Inflammatory macrophage treated with lipopolysaccharide for 1 hour (primary cell): ENCODE measurements at regions not wholly inside any gene's neighbourhood (a gene's known extent, or its start where the extent isn't known, plus 50 kb on each side); places are given as distances from the start of the nearest gene placed in this dataset.

ENCODE experiments used
- DNase-seq, 2 donors: peaks; one replicate each; pipeline ENCODE4 v3.0.0-alpha.2; 2020 to 2022

DNA sequence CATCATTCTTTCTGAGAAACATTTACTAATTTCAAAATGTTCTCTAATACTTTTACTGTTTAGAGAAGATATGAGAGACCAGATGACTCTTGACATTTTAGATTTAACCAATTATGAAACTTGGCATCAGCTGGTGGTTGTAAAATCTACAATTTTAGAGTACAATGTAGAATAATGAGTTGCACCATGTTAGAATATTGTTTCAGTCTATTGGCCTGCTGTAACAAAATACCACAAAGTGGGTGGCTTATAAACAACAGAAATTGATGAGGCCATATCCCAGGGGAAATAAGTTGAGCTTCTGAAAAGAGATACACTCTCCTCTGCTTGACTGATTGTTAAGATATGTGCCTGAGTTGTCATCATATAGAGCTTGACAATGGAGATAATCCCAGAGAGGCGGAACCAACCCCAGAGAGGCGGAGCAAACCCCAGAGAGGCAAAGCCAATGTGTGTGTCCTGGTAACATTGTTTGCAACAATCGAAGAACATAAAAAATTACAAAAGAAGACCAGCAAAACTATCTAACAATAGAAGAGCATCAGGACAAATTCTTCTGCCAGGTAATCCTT is 373.0 kb upstream of the SLITRK1 start:
- no peak for DNase-seq

- DNase-seq: no peak
These were observed 367.2 kb upstream of the SLITRK1 start for GRCh38 chr13:84249463-84249862.

DNA sequence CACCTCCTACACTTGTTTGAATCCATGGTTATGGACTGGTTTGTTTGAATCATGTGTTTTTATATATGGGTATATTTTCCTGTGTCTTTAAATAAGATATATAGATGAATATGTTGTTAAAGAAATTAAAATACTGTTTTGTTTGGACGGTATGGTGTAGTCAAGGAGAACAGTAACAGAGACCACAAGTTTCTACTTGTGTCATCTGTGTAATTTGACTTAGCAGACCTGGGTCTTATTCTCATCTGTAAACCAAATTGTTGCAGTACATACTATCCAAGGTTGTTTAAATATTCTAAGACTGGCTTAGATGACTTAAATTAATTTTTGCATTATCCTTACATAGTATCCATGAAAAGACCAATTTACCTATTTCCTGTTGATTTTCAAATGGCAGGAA is 361.1 kb upstream of the SLITRK1 start:
- DNase-seq: no peak

- DNase-seq: no peak
These were observed 356.8 kb upstream of the SLITRK1 start for GRCh38 chr13:84239032-84239431.

- no peak for DNase-seq
These were observed 356.1 kb upstream of the SLITRK1 start for GRCh38 chr13:84238381-84238780.

GRCh38 chr13:84237143-84237542 is 354.9 kb upstream of the SLITRK1 start:
- DNase-seq: no peak

DNA sequence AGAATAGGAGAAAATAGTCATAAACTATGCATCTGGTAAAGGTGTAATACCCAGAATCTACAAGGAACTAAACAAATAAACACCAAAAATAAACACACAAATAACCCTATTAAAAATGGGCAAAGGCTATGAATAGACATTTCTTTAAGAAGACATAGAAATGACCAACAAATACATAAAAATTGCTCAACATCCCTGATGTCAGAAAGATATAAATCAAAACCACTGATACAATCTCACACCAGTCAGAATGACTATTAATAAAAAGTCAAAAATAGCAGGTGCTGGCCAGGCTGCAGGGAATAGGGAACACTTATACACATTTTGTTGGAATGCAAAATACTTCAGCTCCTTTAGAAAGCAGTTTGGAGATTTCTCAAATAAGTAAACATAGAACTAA is 352.1 kb upstream of the SLITRK1 start:
- DNase-seq: no peak

DNA sequence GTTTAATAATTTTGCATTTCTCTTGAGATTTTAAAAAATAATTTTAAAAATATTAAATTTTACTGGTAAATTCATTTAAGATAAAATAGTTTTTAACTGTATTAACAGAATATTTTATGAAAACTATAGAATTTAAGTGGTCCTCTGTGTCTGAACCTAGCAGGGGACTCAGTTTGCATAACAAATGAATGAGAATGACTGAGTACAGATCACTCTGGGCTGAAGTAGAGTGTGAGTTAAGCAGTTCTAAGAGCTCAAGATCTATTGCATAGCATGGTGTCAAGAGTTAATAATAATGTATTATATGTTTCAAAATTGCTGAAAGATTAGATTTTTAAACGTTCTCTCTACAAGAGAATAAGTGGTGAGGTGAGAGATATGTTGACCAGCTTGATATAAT is 348.3 kb upstream of the SLITRK1 start:
- no peak for DNase-seq

- no peak for DNase-seq
These were observed 328.8 kb upstream of the SLITRK1 start for GRCh38 chr13:84211048-84211447.

- DNase-seq: no peak
These were observed 326.1 kb upstream of the SLITRK1 start for GRCh38 chr13:84208246-84208910.

DNA sequence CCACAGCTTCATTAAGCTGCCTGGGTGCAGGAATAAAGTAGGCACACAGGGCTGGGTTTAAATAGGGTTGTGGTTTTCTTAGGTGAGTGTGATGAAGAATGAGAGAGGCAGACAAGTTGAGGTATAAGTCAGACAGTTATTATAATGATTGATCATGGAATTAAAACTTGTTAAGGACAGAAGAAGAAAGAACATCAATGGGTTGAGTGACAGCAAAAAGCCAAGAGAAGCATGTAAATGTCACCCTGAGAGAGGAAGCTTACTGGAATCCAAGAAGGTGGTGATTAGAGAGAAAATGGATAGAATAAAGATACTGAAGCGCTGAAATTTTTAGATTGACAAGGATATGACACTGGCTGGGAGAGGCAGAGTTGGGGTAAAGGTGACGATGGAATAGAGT is 325.2 kb upstream of the SLITRK1 start:
- DNase-seq: no peak

DNA sequence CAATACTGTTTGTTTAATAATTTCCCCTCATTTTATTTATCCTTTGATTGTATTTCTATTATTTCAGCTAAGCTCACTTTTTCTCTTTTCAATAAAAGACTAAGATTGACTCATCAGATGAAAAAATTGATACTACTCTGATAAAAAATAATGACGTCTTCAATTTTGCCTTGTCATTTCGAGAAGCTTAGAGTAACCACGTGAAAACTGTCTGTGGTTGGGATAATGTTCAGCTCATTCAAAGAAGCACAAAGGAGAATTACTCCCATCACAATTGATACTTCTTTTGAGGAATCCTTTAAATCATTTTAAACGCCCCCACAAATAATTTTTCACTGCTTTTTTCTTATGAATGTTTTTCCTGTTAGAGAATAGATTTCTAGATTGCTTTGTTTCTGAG is 318.7 kb upstream of the SLITRK1 start:
- DNase-seq: no peak

GRCh38 chr13:84192125-84192524 is 309.9 kb upstream of the SLITRK1 start:
- no peak for DNase-seq

GRCh38 chr13:84191139-84191538 is 308.9 kb upstream of the SLITRK1 start:
- DNase-seq: no peak

GRCh38 chr13:84187626-84188025 is 305.4 kb upstream of the SLITRK1 start:
- DNase-seq: no peak

DNA sequence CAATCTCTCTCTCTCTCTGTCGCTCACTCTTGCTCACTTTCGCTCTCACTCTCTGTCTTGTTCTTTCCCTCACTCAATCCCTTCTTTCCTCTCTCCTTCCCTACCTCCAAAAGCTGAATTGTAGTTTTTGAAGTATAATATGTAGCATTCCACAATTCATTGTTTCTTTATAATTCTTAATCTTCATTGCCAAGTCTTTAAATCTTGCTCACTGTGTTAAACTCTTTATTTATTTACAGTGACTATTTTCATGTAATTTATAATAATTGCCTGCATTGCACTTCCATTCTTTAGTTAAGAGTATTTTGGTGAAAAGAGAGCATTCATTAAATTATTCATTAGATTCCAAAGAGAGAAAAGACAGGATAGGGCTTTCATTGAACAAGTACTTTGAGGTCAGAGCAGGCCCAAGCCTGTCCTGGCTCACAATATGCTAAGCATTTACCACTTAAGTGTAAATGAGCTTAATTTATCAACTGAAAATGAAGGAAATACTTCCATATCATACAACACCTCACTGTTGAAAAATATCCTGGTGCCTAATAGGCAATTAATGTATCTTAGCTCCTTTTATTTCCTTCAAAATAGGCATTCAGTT is 257.4 kb upstream of the SLITRK1 start:
- no peak for DNase-seq

DNA sequence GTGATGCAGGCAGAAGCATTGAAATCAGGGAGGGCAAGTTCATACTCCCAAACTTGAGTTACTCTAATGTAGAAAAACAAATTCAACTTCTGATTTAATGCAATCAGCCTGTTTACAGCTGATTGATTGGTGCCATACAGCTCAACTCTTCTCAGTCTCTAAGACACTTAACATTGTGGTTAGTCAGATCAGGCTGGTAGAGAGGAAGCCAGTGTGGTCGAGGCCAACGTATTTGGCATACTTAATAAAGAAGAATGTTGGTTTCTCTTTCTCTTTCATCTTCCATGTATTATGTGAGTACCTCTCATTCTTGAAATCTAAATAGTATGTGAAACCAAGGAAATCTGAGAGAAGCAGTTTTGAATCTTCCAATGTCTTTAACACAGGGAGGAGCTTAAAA is 255.0 kb upstream of the SLITRK1 start:
- DNase-seq: peak; percentile 25 to 34

DNA sequence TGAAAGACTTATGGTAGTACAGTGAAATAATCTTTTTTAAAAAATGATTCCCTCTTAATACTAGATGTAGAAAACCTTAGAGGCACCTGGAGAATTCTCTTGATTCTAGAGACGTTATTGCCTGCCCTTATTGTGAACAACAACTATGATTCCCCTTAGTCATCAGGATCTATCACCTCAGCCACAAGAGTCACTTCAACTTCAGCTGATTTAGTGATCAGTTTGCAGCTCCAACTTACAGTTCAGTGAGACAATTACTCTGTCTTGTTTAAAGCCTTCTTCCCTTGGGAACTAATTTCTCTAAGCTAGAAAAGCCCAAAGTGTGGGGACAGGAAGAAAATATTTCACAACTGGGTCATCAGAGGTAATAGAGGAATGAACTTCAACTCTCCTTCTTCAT is 254.3 kb upstream of the SLITRK1 start:
- no peak for DNase-seq

GRCh38 chr13:84132491-84132890 is 250.2 kb upstream of the SLITRK1 start:
- DNase-seq: no peak

DNA sequence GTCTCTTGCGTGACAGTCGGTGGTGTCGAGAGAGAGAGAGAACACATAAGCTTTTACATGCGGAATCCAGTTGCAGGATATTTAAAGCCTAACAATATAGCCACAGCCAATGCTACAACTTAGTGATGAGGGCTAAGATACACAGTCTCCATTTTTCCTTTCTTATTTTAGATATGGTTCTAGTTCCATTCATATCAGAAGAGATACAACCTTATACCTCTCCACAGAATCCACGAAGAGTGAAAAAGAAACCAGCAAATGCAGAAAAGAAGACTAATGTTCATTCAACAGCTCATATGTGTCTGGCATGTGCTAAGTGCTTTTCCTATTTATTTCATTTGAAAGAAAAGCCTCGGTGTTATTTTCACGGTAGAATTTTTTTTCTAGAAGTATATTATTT is 249.0 kb upstream of the SLITRK1 start:
- DNase-seq: no peak

- no peak for DNase-seq
These were observed 248.3 kb upstream of the SLITRK1 start for GRCh38 chr13:84130495-84131114.

DNA sequence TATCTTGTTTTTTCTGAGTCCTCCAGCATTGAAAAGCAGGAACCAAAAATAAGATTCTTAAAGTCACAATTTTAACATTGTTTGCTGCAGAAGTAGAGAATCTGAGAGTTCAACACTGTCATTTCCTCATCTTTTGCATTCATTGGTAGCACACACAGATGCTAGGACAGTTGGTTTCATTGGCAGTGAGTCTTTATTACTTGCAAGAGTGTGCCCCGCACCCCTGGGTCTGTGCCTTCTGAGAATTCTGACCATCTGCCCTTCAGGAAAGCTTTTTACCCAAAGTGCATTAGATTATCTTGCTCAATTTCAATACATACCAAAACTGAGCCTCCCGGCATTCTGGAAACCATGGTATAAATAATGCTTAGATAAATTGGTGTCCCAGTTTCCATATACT is 247.7 kb upstream of the SLITRK1 start:
- DNase-seq: no peak

DNA sequence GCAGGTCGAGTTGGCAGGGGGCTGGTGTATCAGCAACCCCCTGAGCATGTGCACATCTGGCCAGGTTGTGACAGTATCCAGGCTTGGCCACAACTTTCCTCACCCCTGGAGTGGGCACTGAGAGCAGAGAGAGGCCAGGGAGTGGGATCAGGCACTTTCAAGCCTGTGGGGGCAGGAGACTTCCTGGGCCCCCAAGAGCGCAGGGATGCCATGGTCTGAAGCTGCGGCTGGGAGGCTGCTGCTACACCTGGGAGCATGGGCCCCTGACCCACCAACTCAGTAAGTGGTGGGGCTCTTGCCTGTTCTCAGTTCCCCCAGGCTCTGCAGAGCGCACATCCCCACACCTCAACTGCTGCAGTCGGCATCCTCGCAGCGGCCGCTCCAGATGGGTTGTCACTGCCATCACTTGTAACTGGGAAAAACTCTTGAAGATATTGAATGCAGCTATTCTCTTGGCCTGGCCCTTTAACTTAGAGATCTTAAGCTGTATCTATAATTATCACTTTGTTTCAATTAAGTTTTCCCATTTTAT is 245.4 kb upstream of the SLITRK1 start:
- no peak for DNase-seq

DNA sequence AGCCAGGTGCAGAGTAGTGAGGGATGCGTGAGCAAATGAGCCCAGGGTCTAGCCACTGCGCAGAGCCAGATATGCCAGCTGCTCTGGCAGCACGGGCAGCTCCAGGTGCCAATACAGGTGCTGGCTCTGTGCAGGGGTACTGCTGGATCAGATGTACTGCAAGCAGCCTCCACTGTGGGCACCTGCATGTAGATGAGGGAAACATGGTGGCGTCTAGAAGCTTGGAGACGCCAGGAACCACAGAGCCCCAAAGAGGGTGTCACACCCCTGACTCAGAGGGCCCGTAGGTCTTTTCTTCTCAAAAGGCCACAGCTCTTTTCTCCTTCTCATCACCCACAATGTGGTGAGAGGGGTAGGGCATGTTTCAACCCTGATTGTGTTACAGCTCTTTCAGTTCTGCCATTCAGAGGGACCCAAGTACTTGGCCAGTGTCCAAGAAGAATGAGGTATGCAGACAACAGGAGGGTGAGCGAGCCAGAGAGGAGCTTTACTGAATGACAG is 244.4 kb upstream of the SLITRK1 start:
- no peak for DNase-seq
